HG03521 (cell line): ENCODE measurements at regions not wholly inside any gene's neighbourhood (a gene's known extent, or its start where the extent isn't known, plus 50 kb on each side); places are given as distances from the start of the nearest gene placed in this dataset.
"Not testable (repeated sequence)": the region's sequence is repeated elsewhere in the genome, so short reads cannot be mapped to it uniquely, and the experiment has no call there.

ENCODE experiments used
- ATAC-seq: cut with Tn5 transposase; IDR thresholded peaks from one replicate; pipeline ENCODE4 v1.9.1; 2021; ENCODE audit warnings: mild to moderate bottlenecking, moderate library complexity; ENCODE audit not compliant: unreplicated experiment

GRCh38 chr4:149203256-149204001 is 612.2 kb downstream of the IQCM start:
- ATAC-seq: no peak

GRCh38 chr4:149202117-149202516 is 613.5 kb downstream of the IQCM start:
- no peak for ATAC-seq

GRCh38 chr4:149199594-149199993 is 616.0 kb downstream of the IQCM start:
- ATAC-seq: no peak

- ATAC-seq: no peak
Observed at GRCh38 chr4:149194061-149194460, 621.6 kb downstream of the IQCM start.

GRCh38 chr4:149187726-149188125 is 627.9 kb downstream of the IQCM start:
- ATAC-seq: no peak

- no peak for ATAC-seq
Observed at GRCh38 chr4:149183638-149184037, 632.0 kb downstream of the IQCM start.

- ATAC-seq: not testable (repeated sequence)
Observed at GRCh38 chr4:149181459-149181858, 634.2 kb downstream of the IQCM start.

GRCh38 chr4:149176039-149176438 is 639.6 kb downstream of the IQCM start:
- ATAC-seq: no peak

GRCh38 chr4:149175549-149175948 is 640.1 kb downstream of the IQCM start:
- no peak for ATAC-seq

- no peak for ATAC-seq
Observed at GRCh38 chr4:149173241-149174013, 642.2 kb downstream of the IQCM start.

- no peak for ATAC-seq
Observed at GRCh38 chr4:149168645-149169044, 647.0 kb downstream of the IQCM start.

- ATAC-seq: no peak
Observed at GRCh38 chr4:149166876-149167275, 648.8 kb downstream of the IQCM start.

- ATAC-seq: no peak
Observed at GRCh38 chr4:149166365-149166764, 649.3 kb downstream of the IQCM start.

GRCh38 chr4:149164282-149164681 is 651.4 kb downstream of the IQCM start:
- ATAC-seq: no peak

- ATAC-seq: no peak
Observed at GRCh38 chr4:149161247-149161646, 654.4 kb downstream of the IQCM start.

- ATAC-seq: no peak
Observed at GRCh38 chr4:149160370-149160769, 655.3 kb downstream of the IQCM start.

- ATAC-seq: no peak
Observed at GRCh38 chr4:149158817-149159216, 656.8 kb downstream of the IQCM start.

- no peak for ATAC-seq
Observed at GRCh38 chr4:149145803-149146202, 669.8 kb downstream of the IQCM start.

GRCh38 chr4:149144060-149144459 is 671.6 kb downstream of the IQCM start:
- ATAC-seq: no peak

GRCh38 chr4:149141391-149141790 is 674.3 kb downstream of the IQCM start:
- ATAC-seq: no peak

- no peak for ATAC-seq
Observed at GRCh38 chr4:149140841-149141240, 674.8 kb downstream of the IQCM start.

GRCh38 chr4:149136951-149137620 is 678.6 kb downstream of the IQCM start:
- ATAC-seq: no peak
